MCF 10A (cell line): ENCODE measurements at regions not wholly inside any gene's neighbourhood (a gene's known extent, or its start where the extent isn't known, plus 50 kb on each side); places are given as distances from the start of the nearest gene placed in this dataset.

Experiments
- BruUV-seq: library from RNA; stranded (reverse); fragments of 400-500 nt; replicated peaks from 2 replicates; lab custom pipeline; 2021; lab: Mats Ljungman, UMichigan
- CTCF ChIA-PET: fragments of 300-600 bp; sonication (Branson Sonifier 250); formaldehyde crosslinking; extraction: SDS; loops from one replicate; lab custom pipeline; 2021; ENCODE audit warnings: antibody characterized with exemption, inconsistent platforms; lab: Yijun Ruan, JAX
- POLR2A ChIA-PET: fragments of 300-600, 350-650 bp; sonication (Branson Sonifier 250); formaldehyde crosslinking; extraction: SDS; loops from one replicate; lab custom pipeline; 2020; ENCODE audit warnings: antibody characterized with exemption, inconsistent platforms; lab: Yijun Ruan, JAX
- DNase-seq: peaks from one replicate; pipeline ENCODE4 v3.0.0-alpha.2; 2018; ENCODE audit not compliant: unreplicated experiment
- H3K27ac Mint-ChIP-seq: one replicate; pipeline ENCODE4 v1.8.0; 2022; ENCODE audit warnings: mild to moderate bottlenecking, low read depth, mixed read lengths; ENCODE audit not compliant: unreplicated experiment
- H3K27me3 Mint-ChIP-seq: one replicate; pipeline ENCODE4 v1.8.0; 2022; ENCODE audit warnings: mixed read lengths; ENCODE audit not compliant: insufficient read depth, unreplicated experiment
- H3K36me3 Mint-ChIP-seq: one replicate; pipeline ENCODE4 v1.8.0; 2022; ENCODE audit warnings: mild to moderate bottlenecking, moderate library complexity, mixed read lengths; ENCODE audit not compliant: insufficient read depth, unreplicated experiment
- H3K4me1 Mint-ChIP-seq: one replicate; pipeline ENCODE4 v1.8.0; 2022; ENCODE audit warnings: mixed read lengths; ENCODE audit not compliant: insufficient read depth, unreplicated experiment
- H3K4me3 Mint-ChIP-seq: one replicate; pipeline ENCODE4 v1.8.0; 2022; ENCODE audit warnings: mild to moderate bottlenecking, moderate library complexity, mixed read lengths; ENCODE audit not compliant: unreplicated experiment
- H3K9me3 Mint-ChIP-seq: one replicate; pipeline ENCODE4 v1.8.0; 2022; ENCODE audit warnings: mixed read lengths; ENCODE audit not compliant: unreplicated experiment
- intact Hi-C: fragments of 100-400 bp; cut with micrococcal nuclease; formaldehyde crosslinking; loops from 2 replicates; pipeline ENCODE4 v1.14.1; 2022
- TF ChIP-seq, protein P1 (sequence below): fragments of 200-600 bp; IDR thresholded peaks from one replicate; pipeline ENCODE4 v1.8.0; 2022; ENCODE audit warnings: antibody characterized with exemption, mild to moderate bottlenecking; ENCODE audit not compliant: unreplicated experiment

GRCh38 chr18:45119876-45120275, 439.2 kb downstream of the SETBP1 start:
- TF ChIP-seq, protein P1, sequence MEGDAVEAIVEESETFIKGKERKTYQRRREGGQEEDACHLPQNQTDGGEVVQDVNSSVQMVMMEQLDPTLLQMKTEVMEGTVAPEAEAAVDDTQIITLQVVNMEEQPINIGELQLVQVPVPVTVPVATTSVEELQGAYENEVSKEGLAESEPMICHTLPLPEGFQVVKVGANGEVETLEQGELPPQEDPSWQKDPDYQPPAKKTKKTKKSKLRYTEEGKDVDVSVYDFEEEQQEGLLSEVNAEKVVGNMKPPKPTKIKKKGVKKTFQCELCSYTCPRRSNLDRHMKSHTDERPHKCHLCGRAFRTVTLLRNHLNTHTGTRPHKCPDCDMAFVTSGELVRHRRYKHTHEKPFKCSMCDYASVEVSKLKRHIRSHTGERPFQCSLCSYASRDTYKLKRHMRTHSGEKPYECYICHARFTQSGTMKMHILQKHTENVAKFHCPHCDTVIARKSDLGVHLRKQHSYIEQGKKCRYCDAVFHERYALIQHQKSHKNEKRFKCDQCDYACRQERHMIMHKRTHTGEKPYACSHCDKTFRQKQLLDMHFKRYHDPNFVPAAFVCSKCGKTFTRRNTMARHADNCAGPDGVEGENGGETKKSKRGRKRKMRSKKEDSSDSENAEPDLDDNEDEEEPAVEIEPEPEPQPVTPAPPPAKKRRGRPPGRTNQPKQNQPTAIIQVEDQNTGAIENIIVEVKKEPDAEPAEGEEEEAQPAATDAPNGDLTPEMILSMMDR: no peak
- H3K4me1 Mint-ChIP-seq: peaks cover 6% of the 10 kb centered on the region
- no peaks in the 10 kb centered on the region for H3K9me3 Mint-ChIP-seq
- H3K27me3 Mint-ChIP-seq: peaks cover 30% of the 10 kb centered on the region
- no peak overlapping the region for H3K4me3 Mint-ChIP-seq
- BruUV-seq: no TSS peak
- H3K36me3 Mint-ChIP-seq: no peaks in the 10 kb centered on the region
- intact Hi-C loops: no loop called here
- H3K27ac Mint-ChIP-seq: no peak overlapping the region
- CTCF ChIA-PET: interaction anchor here (0.6 kb wide), 1 partner anchor 249 kb away, joined by 3 read pairs; no protein-coding TSS in a partner anchor
- no peak for DNase-seq
- POLR2A ChIA-PET: no interaction called here

DNA sequence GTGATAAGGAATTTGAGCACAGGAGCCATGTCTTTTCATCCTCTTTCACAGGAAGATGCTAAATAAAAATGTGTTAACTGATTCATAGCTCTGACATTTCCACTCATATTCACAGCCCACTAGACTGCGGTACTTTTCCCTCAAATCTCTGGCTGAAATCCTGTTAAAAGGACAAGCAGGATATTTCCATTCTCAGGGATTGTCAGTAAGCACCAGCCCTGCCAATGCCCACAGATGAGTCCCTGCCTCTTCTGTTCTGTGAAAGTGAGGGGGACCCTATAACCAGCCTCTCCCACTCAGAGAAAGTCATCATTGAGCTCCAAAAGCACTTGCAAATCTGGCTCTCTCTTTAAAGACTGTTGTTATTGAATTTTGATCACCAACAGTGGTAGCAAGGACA, 440.5 kb downstream of the SETBP1 start:
- no peak for DNase-seq
- ChIA-PET CTCF (interaction anchor here (0.8 kb wide), 1 partner anchor 753 kb away, joined by 3 read pairs; no protein-coding TSS in a partner anchor), POLR2A (interaction anchor here (0.7 kb wide), 1 partner anchor 145 kb away, joined by 3 read pairs; no protein-coding TSS in a partner anchor)
- BruUV-seq: no TSS peak
- Mint-ChIP-seq H3K27ac (no peak overlapping the region), H3K27me3 (peaks cover 19% of the 10 kb centered on the region), H3K9me3 (no peaks in the 10 kb centered on the region), H3K4me3 (no peak overlapping the region), H3K4me1 (peaks cover 6% of the 10 kb centered on the region), H3K36me3 (no peaks in the 10 kb centered on the region)
- intact Hi-C loops: no loop called here
- TF ChIP-seq, protein P1: no peak

DNA sequence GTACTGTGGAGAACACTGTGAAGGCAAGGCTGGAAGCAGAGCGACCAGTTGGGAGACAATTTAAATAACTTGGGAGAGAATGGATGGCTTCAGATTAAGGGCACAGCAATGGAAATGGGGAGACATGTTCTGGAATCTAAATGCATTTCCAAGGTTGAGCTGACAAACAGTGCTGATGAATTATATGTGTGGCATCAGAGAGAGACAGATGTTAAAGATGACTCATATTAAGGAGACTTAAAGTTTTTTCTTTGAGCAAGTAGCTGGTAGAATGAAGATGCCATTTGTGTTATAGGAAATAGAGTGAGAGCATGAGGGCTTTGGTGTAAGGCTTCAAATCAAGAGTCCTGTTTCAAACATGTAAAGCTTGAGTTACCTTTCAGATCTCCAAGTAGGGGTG, 441.8 kb downstream of the SETBP1 start:
- peaks cover 14% of the 10 kb centered on the region for H3K27me3 Mint-ChIP-seq
- TF ChIP-seq, protein P1: no peak
- no peaks in the 10 kb centered on the region for H3K9me3 Mint-ChIP-seq
- POLR2A ChIA-PET: no interaction called here
- H3K4me1 Mint-ChIP-seq: peaks cover 6% of the 10 kb centered on the region
- no peaks in the 10 kb centered on the region for H3K36me3 Mint-ChIP-seq
- CTCF ChIA-PET: interaction anchor here (0.7 kb wide), 1 partner anchor 1462 kb away, joined by 3 read pairs; no protein-coding TSS in a partner anchor
- intact Hi-C loops: no loop called here
- H3K4me3 Mint-ChIP-seq: no peak overlapping the region
- no peak overlapping the region for H3K27ac Mint-ChIP-seq
- BruUV-seq: no TSS peak
- no peak for DNase-seq

- BruUV-seq: no TSS peak
- TF ChIP-seq, protein P1: no peak
- ChIA-PET POLR2A (no interaction called here), CTCF (interaction anchor here (1.2 kb wide), 1 partner anchor 34 kb away, joined by 3 read pairs; no protein-coding TSS in a partner anchor)
- Mint-ChIP-seq H3K27me3 (peaks cover 24% of the 10 kb centered on the region), H3K4me1 (peaks cover 2% of the 10 kb centered on the region), H3K27ac (no peak overlapping the region), H3K4me3 (no peak overlapping the region), H3K9me3 (no peaks in the 10 kb centered on the region), H3K36me3 (no peaks in the 10 kb centered on the region)
- intact Hi-C loops: no loop called here
- no peak for DNase-seq
These were observed 446.7 kb downstream of the SETBP1 start for GRCh38 chr18:45127405-45127804.
